GM23248 (cell line): ENCODE measurements at regions not wholly inside any gene's neighbourhood (a gene's known extent, or its start where the extent isn't known, plus 50 kb on each side); places are given as distances from the start of the nearest gene placed in this dataset.

ENCODE experiments used
- EZH2 ChIP-seq: fragments of 200-600 bp; sonication (generic); IDR thresholded peaks from 2 replicates; pipeline ENCODE4 v1.6.1; 2018; ENCODE audit warnings: antibody characterized with exemption, mild to moderate bottlenecking; ENCODE audit not compliant: insufficient read depth, poor library complexity, severe bottlenecking
- EZH2phosphoT487 ChIP-seq: fragments of 200-600 bp; sonication (generic); IDR thresholded peaks from 2 replicates; pipeline ENCODE4 v1.6.1; 2018; ENCODE audit warnings: antibody characterized with exemption, moderate library complexity, mild to moderate bottlenecking, low read depth; ENCODE audit not compliant: insufficient read depth

DNA sequence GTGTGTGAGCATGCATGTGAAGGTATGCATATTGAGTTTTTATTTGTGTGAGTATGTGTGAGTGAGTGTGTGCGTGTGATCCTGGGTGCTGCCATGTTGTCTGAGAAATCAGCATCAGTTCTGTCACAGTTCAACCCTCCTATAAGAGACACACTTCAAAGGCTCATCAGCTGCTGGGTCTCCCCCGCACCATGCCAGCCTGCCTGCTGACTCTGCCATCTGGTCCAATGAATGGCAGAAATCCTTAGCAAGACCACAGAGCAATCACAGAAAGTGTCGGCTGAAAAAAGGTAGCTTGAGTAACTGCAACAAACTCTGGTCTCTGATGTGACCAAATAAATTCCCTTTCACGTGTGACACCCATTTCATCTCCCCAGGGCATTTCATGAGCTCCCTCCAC is 381.8 kb upstream of the MAF start:
- no peak for TF ChIP-seq EZH2phosphoT487
- no peak for TF ChIP-seq EZH2
